ENCODE measurements at regions not wholly inside any gene's neighbourhood (a gene's known extent, or its start where the extent isn't known, plus 50 kb on each side); places are given as distances from the start of the nearest gene placed in this dataset.
A peak's percentile ranks its signal among the peaks of the same experiment; 100 is the strongest.

GRCh38 chr13:111927181-111927540 is 139.8 kb upstream of the SOX1 start:
- no peak for DNase-seq

GRCh38 chr13:111929036-111929616 is 137.8 kb upstream of the SOX1 start:
- DNase-seq, result no peak

DNA sequence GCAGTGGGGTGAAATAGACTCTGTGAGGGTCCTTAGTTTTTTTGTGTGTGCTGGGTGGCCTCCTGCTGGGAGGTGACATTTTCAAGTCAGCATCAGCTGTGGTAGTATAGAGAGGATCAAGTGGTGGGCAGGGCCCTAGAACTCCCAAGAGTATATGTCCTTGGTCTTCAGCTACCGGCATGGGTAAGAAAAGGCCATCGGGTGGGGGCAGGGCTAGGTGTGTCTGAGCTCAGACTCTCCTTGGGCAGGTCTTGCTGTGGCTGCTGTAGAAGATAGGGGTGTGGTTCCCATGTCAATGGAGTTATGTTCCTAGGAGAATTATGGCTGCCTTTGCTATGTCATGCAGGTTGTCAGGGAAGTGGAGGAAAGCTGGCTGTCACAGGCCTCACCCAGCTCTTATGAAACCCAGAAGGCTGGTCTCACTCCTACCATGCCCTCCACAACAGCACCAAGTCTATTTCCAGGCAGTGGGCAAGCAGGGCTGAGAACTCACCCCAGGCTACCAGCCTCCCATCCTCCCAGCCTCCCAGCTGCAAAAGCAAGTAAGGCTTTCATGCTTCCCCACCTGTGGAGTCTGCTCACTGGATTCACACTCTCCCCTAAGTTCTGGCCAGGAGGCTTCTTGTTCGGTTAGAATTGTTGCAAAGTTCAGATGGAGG is 130.6 kb upstream of the SOX1 start:
- DNase-seq, result no peak

- no peak for DNase-seq
Measured at GRCh38 chr13:111937777-111938311, 129.1 kb upstream of the SOX1 start.

- no peak for DNase-seq
Measured at GRCh38 chr13:111938741-111939665, 127.9 kb upstream of the SOX1 start.

- DNase-seq, result no peak
Measured at GRCh38 chr13:111939666-111940278, 127.2 kb upstream of the SOX1 start.

DNA sequence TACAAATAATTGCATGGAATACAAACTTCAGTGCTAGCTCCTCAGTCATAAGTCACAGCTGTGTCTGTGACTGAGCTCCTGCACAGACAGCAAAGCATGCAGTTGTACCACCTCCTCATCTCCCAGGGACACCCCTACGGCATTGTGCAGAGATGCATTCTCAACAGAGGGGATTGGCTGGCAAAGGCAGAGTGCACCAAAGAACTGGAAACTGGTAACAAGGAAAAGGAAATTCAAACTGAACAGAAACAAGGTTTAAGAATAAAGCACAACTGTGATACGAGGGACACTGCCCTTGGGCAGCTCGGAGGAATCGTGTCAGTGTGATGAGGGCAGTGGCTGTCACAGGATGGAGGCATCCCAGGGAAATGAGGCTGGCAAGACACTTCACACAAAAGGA is 126.1 kb upstream of the SOX1 start:
- no peak for DNase-seq

- no peak for DNase-seq
Measured at GRCh38 chr13:111941845-111942447, 125.0 kb upstream of the SOX1 start.

- DNase-seq, result no peak
Measured at GRCh38 chr13:111943229-111943795, 123.6 kb upstream of the SOX1 start.

DNA sequence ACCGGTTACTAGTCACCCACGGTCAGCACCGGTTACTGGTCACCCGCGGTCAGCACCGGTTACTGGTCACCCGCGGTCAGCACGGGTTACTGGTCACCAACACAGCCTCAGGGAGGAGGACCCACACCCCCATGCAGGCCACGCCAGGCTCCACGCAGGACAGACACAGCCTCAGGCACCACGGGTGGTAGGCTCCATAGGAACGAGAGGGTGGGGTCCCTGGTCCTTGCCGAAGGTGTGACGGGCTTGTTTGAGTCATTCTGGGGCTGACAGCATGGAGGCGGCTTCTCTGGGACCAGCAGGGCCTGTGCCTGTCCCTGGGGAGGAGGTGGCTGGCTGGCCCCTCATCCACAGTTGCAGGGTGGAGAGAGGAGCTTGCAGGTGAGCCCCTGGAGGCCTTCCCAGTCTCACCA is 122.8 kb upstream of the SOX1 start:
- no peak for DNase-seq

GRCh38 chr13:111945086-111945485 is 121.9 kb upstream of the SOX1 start:
- DNase-seq, result no peak

DNA sequence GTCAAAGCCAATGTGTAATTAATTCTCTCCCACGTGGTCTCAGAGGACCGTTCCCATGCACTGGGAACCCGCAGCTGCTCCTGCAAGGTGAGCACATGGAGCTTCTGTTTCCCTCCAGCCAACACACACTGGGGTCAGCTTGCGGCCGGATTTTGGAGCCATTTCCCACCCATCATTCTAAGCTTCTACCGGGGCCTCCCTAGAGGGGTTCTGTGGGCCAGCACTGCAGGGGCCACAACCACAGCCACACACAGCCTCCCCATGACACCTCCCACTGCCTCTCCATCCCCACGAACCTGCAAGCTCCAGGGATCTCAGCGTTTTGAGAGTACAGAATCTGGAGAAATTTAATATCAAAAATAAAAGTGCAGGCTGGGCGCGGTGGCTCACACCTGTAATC is 120.7 kb upstream of the SOX1 start:
- no peak for DNase-seq

- no peak for DNase-seq
Measured at GRCh38 chr13:111947026-111947810, 119.7 kb upstream of the SOX1 start.

- DNase-seq, result no peak
Measured at GRCh38 chr13:111947876-111948275, 119.1 kb upstream of the SOX1 start.

DNA sequence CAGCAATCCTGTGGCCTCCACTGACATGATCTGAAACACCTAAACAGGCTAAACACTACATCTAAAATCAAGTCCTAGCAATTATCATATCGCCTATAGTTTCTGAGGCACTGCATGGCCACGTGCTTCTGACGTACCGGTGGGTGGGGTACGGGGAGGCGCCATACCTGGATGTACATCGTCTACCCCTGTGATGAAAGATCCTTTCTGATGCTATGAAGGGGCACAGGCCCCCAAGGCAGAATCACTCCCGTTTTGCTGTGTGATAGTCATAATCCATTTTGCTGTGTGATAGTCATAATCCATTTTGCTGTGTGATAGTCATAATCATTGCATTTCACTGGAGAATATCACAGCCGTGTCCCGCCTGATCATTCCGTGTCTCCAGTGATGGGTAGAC is 118.7 kb upstream of the SOX1 start:
- no peak for DNase-seq

- no peak for DNase-seq
Measured at GRCh38 chr13:111948811-111949210, 118.1 kb upstream of the SOX1 start.

- no peak for DNase-seq
Measured at GRCh38 chr13:111949311-111949710, 117.6 kb upstream of the SOX1 start.

DNA sequence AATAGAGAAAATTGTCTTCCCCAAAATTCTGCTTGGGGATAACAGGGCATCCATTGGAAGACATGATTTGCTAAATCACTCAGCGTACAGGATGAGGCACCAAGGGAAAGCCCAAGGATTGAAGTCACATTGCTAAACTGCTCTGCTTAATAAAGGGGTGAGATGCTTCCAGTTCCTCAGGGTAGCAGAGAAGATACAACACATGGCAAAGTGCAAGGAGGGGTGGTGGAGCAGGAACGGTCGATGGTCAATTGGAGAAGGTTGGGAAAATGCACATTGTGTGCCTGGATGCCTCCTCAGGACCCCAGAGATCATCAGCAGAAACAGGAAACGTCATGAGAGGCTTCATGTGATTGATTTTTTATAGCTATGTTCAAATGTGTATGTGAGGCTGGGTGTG is 116.3 kb upstream of the SOX1 start:
- no peak for DNase-seq

- peak; percentile 45 for DNase-seq
Measured at GRCh38 chr13:111952032-111952431, 114.9 kb upstream of the SOX1 start.

DNA sequence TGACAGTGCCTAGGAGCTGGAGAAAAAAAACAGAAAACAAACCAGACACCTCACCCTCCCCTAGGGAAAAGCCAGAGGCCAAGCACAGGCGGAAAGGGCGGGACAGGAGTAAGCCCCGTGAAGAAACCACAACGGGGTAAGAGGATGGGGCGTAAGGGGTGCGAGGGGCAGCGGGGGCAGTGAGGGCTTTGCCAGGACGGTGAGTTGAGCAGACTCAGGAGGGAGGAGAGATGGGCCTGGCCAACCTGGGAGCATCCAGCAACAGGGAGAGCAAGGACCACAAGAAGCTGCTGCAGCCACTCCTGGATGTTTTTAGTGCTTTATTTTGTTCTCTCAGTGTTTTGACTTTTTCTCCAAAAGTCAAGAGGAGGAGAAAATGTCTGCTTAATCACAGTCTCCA is 114.1 kb upstream of the SOX1 start:
- DNase-seq, result no peak

- no peak for DNase-seq
Measured at GRCh38 chr13:111953546-111954178, 113.3 kb upstream of the SOX1 start.
